Astrocyte of the cerebellum (primary cell): ENCODE measurements at regions not wholly inside any gene's neighbourhood (a gene's known extent, or its start where the extent isn't known, plus 50 kb on each side); places are given as distances from the start of the nearest gene placed in this dataset.

Experiments used
- DNase-seq: peaks from one replicate; pipeline ENCODE4 v3.0.0-alpha.2; 2011; ENCODE audit warnings: low read depth
- H3K4me3 ChIP-seq: 2 replicates; pipeline ENCODE4 v1.5.1; 2011; ENCODE audit warnings: mild to moderate bottlenecking, low read depth, low read length, moderate library complexity
- in situ Hi-C: cut with HindIII; loops from 2 replicates; pipeline ENCODE4 v1.10.0; 2017; ENCODE audit warnings: low sequenced_read_pairs
- TF ChIP-seq, protein P1 (sequence below): IDR thresholded peaks from 2 replicates; pipeline ENCODE4 v1.5.1; 2012; ENCODE audit warnings: low read length, low read depth, moderate library complexity, mild to moderate bottlenecking; ENCODE audit errors: missing control alignments

DNA sequence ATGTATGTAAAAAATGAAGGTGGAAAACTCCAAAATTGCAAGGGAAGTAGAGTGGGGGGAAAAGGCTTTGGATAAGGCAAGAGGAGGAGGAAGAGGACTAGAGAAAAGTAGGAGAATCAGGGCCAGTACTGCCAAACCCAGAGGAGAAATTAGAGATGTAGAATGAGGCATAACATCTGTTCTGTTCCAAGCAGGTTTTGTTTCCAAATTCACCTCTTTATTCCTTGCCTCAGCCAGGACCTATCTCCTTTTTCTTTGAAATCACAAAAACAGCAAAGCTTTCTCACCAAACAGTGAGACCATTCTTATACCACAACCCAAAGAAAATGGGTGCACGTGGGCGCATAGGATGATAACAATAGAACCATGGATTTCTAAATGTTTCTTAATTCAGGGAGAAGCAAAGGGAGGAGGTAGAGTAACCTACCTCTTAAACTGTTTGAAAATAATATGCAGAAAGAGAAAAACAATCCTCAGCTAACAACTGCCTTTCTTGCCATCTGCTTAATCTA, 383.3 kb upstream of the PKN2 start:
- in situ Hi-C loops, result no loop called here
- DNase-seq, result no peak
- TF ChIP-seq, protein P1, sequence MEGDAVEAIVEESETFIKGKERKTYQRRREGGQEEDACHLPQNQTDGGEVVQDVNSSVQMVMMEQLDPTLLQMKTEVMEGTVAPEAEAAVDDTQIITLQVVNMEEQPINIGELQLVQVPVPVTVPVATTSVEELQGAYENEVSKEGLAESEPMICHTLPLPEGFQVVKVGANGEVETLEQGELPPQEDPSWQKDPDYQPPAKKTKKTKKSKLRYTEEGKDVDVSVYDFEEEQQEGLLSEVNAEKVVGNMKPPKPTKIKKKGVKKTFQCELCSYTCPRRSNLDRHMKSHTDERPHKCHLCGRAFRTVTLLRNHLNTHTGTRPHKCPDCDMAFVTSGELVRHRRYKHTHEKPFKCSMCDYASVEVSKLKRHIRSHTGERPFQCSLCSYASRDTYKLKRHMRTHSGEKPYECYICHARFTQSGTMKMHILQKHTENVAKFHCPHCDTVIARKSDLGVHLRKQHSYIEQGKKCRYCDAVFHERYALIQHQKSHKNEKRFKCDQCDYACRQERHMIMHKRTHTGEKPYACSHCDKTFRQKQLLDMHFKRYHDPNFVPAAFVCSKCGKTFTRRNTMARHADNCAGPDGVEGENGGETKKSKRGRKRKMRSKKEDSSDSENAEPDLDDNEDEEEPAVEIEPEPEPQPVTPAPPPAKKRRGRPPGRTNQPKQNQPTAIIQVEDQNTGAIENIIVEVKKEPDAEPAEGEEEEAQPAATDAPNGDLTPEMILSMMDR, result no peak
- no peak overlapping the region for H3K4me3 ChIP-seq

DNA sequence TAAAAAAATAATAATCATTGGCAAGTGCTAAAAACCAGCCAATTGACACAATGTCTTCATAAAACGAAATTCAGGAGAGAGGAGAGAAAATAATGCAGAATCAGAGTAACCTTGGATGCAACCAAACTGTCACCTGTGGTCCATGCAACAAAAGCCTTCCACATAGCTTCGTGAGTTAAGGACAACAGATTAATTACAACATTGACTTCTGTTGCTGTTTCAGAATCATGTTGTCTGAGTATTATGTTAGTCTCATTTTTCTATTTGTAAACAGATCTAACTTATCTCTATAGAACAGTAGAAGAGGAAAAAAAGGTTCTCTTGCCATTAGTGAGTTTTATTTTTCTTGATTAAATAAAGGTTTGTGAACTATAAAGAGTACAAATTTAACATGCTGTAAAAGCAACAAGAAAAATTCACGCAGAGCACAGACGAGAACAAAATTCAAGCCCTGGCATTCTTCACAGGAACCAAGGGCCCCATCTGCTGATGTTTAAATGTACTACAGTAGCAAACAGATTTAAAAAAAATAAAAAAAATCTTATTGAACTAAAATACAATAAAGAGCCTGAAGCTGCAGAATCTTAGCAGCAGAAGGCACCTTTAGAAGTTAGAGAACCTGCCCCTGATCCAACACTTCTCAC, 381.1 kb upstream of the PKN2 start:
- TF ChIP-seq, protein P1, result peak; percentile 62
- in situ Hi-C loops, result no loop called here
- no peak overlapping the region for H3K4me3 ChIP-seq
- DNase-seq, result peak; percentile 32

DNA sequence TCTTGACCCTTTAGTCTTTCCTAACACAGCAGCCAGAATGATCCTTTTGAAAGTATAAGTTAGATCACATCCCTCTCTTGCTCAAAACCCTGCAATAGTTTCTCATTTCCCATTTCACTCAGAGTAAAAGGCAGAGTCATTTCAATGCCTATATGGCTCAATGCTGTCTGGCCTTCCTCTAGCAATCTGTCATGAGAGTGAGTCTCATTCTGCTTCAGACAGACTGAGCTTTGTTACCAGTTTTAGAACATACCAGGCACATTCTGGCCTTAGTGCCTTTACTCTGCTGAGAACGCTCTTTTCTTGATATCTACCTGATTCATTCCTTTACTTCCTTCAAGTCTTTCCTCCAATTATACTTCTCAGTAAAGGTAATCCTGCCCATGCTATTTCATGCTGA, 372.8 kb upstream of the PKN2 start:
- H3K4me3 ChIP-seq, result no peak overlapping the region
- DNase-seq, result no peak
- TF ChIP-seq, protein P1, result no peak
- in situ Hi-C loops, result no loop called here

DNA sequence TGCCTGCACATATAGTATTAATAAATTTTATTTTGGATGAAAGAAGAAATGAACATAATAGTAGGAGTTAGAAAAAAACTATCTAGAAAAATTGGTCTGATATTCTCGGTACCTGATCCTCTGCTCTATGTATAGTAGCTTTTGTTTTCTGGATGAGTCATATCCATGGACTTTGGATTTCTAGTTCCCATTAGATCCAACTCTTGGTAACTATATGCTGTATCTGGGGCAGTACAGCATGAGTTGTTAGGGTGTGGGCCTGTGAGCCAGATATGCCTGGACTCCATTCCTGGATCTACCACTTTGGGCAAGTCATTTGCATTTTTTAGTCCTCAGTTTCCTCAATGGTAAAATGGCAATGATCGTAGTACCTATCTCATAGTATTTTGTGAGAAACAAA, 372.2 kb upstream of the PKN2 start:
- DNase-seq, result no peak
- TF ChIP-seq, protein P1, result no peak
- in situ Hi-C loops, result no loop called here
- no peak overlapping the region for H3K4me3 ChIP-seq

DNA sequence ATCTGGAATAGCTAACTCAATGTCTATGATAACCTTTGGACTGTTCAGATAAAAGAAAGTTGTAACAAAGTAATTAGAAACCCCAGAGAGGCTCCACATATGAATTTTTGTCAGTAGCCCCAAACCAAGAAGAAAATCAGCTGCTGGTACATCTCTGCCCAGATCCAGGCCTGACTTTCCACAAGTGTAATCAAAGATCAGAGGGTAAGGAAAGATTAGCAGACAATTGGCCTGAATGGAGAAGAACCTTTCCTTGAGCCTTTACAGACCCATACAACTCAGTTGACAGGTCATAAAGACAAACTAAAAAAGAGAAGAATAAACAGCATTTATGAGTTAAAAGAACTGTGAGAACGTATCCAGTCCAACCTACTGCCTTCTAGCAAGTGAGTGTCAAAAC, 366.7 kb upstream of the PKN2 start:
- DNase-seq, result no peak
- TF ChIP-seq, protein P1, result no peak
- in situ Hi-C loops, result no loop called here
- H3K4me3 ChIP-seq, result no peak overlapping the region

DNA sequence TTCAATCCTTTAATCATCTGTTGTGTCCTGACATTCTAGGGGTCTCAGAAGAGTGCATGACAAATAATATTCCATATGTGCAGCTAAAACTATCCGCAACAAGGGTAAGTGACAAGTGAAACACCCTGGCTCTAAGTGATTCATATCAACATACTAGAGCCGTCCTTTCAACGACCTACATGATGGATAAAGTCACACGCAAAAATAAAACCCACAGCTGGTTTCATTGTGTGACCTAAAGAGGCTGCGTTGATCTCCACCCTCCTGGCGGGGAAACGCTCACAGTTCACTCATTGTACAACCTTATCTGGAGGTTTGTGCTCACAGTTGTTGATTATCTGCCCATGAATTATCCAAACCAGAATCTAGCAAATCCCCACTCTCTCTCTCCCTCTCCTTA, 365.3 kb upstream of the PKN2 start:
- DNase-seq, result no peak
- no peak overlapping the region for H3K4me3 ChIP-seq
- TF ChIP-seq, protein P1, result no peak
- in situ Hi-C loops, result no loop called here
